Liver (tissue), 8 donors: ENCODE measurements at regions not wholly inside any gene's neighbourhood (a gene's known extent, or its start where the extent isn't known, plus 50 kb on each side); places are given as distances from the start of the nearest gene placed in this dataset.

Source experiments
- DNase-seq: peaks from one replicate; pipeline ENCODE4 v3.0.0-alpha.2; 2017; ENCODE audit warnings: low spot score
- H3K27ac ChIP-seq, 2 donors: one replicate each; pipeline ENCODE4 v1.7.0; 2013; ENCODE audit warnings: inconsistent platforms in 2 of 2, low read length in 2 of 2, control low read depth in 1 of 2, low read depth in 1 of 2, mild to moderate bottlenecking in 1 of 2
- H3K27me3 ChIP-seq, 4 donors: one replicate each; pipeline versions ENCODE4 v1.6.1 to v1.7.0; 2013; ENCODE audit warnings: low read length in 3 of 4, inconsistent platforms in 1 of 4, mild to moderate bottlenecking in 1 of 4, moderate library complexity in 1 of 4; ENCODE audit not compliant: control insufficient read depth in 4 of 4, insufficient read depth in 4 of 4
- H3K36me3 ChIP-seq, 4 donors: one replicate each; pipeline versions ENCODE4 v1.6.1 to v1.7.0; 2013; ENCODE audit warnings: low read length in 3 of 4, mild to moderate bottlenecking in 3 of 4, low read depth in 1 of 4, moderate library complexity in 1 of 4; ENCODE audit not compliant: control insufficient read depth in 4 of 4, insufficient read depth in 3 of 4
- H3K4me1 ChIP-seq, 4 donors: one replicate each; pipeline versions ENCODE4 v1.6.1 to v1.7.0; 2013; ENCODE audit warnings: low read length in 3 of 4, mild to moderate bottlenecking in 3 of 4, moderate library complexity in 1 of 4; ENCODE audit not compliant: control insufficient read depth in 4 of 4, insufficient read depth in 4 of 4
- H3K4me3 ChIP-seq, 3 donors: one replicate each; pipeline versions ENCODE4 v1.6.1 to v1.7.0; 2013; ENCODE audit warnings: low read length in 3 of 3, control low read depth in 1 of 3, low read depth in 1 of 3, mild to moderate bottlenecking in 1 of 3
- H3K9ac ChIP-seq, 2 donors: one replicate each; pipeline ENCODE4 v1.7.0; 2013; ENCODE audit warnings: low read length in 2 of 2, mild to moderate bottlenecking in 2 of 2, moderate library complexity in 2 of 2, control low read depth in 1 of 2, low read depth in 1 of 2
- H3K9me3 ChIP-seq, 4 donors: one replicate each; pipeline versions ENCODE4 v1.6.1 to v1.7.0; 2013; ENCODE audit warnings: low read length in 3 of 4; ENCODE audit not compliant: control insufficient read depth in 4 of 4
- ATF3 ChIP-seq: IDR thresholded peaks from 2 replicates; pipeline ENCODE4 v1.6.1; 2016; ENCODE audit warnings: antibody characterized with exemption
- CTCF ChIP-seq: fragments of 150-350 bp; IDR thresholded peaks from 2 replicates; pipeline ENCODE4 v1.5.1; 2017; ENCODE audit warnings: improper control_type of control experiment, low read depth, low read length; ENCODE audit not compliant: missing input control
- EGR1 ChIP-seq, 2 donors: IDR thresholded peaks; 2 replicates each; pipeline ENCODE4 v1.6.1; 2016 to 2018; ENCODE audit warnings: antibody characterized with exemption in 2 of 2, low read depth in 2 of 2
- FOXA1 ChIP-seq: IDR thresholded peaks from 2 replicates; pipeline ENCODE4 v1.6.1; 2016; ENCODE audit warnings: antibody characterized with exemption
- FOXA2 ChIP-seq: IDR thresholded peaks from 2 replicates; pipeline ENCODE4 v1.6.1; 2016; ENCODE audit warnings: antibody characterized with exemption
- GABPA ChIP-seq, 2 donors: IDR thresholded peaks in 1 of 2; conservative IDR thresholded peaks in 1 of 2; 2 replicates each; pipeline ENCODE4 v1.6.1; 2016; ENCODE audit warnings: antibody characterized with exemption in 2 of 2, mild to moderate bottlenecking in 1 of 2, moderate library complexity in 1 of 2
- HNF4A ChIP-seq, 2 donors: conservative IDR thresholded peaks; 2 replicates each; pipeline ENCODE4 v1.6.1; 2016; ENCODE audit warnings: antibody characterized with exemption in 2 of 2, mild to moderate bottlenecking in 2 of 2
- HNF4G ChIP-seq: IDR thresholded peaks from 2 replicates; pipeline ENCODE4 v1.6.1; 2016; ENCODE audit warnings: antibody characterized with exemption
- JUND ChIP-seq, 2 donors: IDR thresholded peaks; 2 replicates each; pipeline ENCODE4 v1.6.1; 2016; ENCODE audit warnings: antibody characterized with exemption in 2 of 2
- MAX ChIP-seq: IDR thresholded peaks from 2 replicates; pipeline ENCODE4 v1.6.1; 2016; ENCODE audit warnings: antibody characterized with exemption
- NR2F2 ChIP-seq: IDR thresholded peaks from 2 replicates; pipeline ENCODE4 v1.6.1; 2016; ENCODE audit warnings: antibody characterized with exemption
- RAD21 ChIP-seq, 2 donors: IDR thresholded peaks; 2 replicates each; pipeline ENCODE4 v1.6.1; 2016; ENCODE audit warnings: antibody characterized with exemption in 2 of 2, mild to moderate bottlenecking in 2 of 2
- RXRA ChIP-seq, 2 donors: IDR thresholded peaks; 2 replicates each; pipeline ENCODE4 v1.6.1; 2017 to 2018; ENCODE audit warnings: antibody characterized with exemption in 2 of 2, mild to moderate bottlenecking in 1 of 2
- SP1 ChIP-seq: IDR thresholded peaks from 2 replicates; pipeline ENCODE4 v1.6.1; 2018; ENCODE audit warnings: antibody characterized with exemption, mild to moderate bottlenecking
- TAF1 ChIP-seq: conservative IDR thresholded peaks from 2 replicates; pipeline ENCODE4 v1.6.1; 2016; ENCODE audit warnings: antibody characterized with exemption, mild to moderate bottlenecking
- YY1 ChIP-seq: IDR thresholded peaks from 2 replicates; pipeline ENCODE4 v1.6.1; 2016; ENCODE audit warnings: antibody characterized with exemption, mild to moderate bottlenecking
- WGBS: extraction: QIAGEN DNeasy Blood & Tissue Kit; methylation state at CpG from one replicate; pipeline ENCODE4 v1.1.7; 2013; 5-methylcytosine and 5-hydroxymethylcytosine counted together
- TF ChIP-seq, protein P1 (sequence below): IDR thresholded peaks from 2 replicates; pipeline ENCODE4 v1.6.1; 2016; ENCODE audit warnings: antibody characterized with exemption
- TF ChIP-seq, protein P2 (sequence below): IDR thresholded peaks from 2 replicates; pipeline ENCODE4 v1.6.1; 2016; ENCODE audit warnings: antibody characterized with exemption, mild to moderate bottlenecking
- donor health status: healthy.
- donor health status: healthy.
- donor health status: healthy.
- donor health status: healthy.
- donor health status: healthy.

- Histone ChIP-seq H3K4me1 (no peaks in the 10 kb centered on the region), H3K9ac (no peak overlapping the region), H3K36me3 (no peaks in the 10 kb centered on the region), H3K27me3 (no peaks in the 10 kb centered on the region), H3K9me3 (no peaks in the 10 kb centered on the region), H3K27ac (no peak overlapping the region), H3K4me3 (no peak overlapping the region)
- TF ChIP-seq NR2F2 (no peak), RAD21 (IDR thresholded peaks at IDR 0.05) (no peak), HNF4G (no peak), ATF3 (no peak), HNF4A (conservative IDR thresholded peaks at IDR 0.05) (no peak), JUND (IDR thresholded peaks at IDR 0.05) (no peak), CTCF (no peak), RXRA (IDR thresholded peaks at IDR 0.05) (no peak), MAX (no peak), SP1 (no peak), EGR1 (IDR thresholded peaks at IDR 0.05; ENCODE audit: low read depth in 2 of 2) (no peak)
- TF ChIP-seq, protein P1, sequence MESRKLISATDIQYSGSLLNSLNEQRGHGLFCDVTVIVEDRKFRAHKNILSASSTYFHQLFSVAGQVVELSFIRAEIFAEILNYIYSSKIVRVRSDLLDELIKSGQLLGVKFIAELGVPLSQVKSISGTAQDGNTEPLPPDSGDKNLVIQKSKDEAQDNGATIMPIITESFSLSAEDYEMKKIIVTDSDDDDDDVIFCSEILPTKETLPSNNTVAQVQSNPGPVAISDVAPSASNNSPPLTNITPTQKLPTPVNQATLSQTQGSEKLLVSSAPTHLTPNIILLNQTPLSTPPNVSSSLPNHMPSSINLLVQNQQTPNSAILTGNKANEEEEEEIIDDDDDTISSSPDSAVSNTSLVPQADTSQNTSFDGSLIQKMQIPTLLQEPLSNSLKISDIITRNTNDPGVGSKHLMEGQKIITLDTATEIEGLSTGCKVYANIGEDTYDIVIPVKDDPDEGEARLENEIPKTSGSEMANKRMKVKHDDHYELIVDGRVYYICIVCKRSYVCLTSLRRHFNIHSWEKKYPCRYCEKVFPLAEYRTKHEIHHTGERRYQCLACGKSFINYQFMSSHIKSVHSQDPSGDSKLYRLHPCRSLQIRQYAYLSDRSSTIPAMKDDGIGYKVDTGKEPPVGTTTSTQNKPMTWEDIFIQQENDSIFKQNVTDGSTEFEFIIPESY = no peak
- 79% methylated on average over 2 of the region's 2 CpGs for WGBS
- DNase-seq = no peak
Measured at GRCh38 chr4:60926624-60927023, 273.5 kb upstream of the ADGRL3 start.

DNA sequence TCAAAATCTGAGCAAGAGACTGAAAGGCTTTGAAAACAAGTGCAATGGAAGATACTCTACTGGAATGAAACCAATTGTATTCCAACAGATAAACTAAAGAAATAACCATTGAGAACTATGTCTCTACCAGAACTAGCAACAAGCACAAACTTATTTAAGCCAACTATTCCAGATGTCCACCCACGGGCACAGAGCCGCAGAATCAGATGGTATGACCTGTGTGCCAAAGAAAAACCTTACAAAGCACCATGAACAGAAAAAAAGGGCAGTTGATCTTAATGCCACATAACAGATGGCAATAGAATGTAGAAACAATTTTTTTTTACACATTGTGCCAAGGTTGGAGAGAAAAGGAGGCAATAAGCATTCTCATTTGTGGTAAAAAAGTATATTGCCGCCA is 269.3 kb upstream of the ADGRL3 start:
- H3K9ac ChIP-seq = no peak overlapping the region
- H3K4me1 ChIP-seq = no peaks in the 10 kb centered on the region
- no peaks in the 10 kb centered on the region for H3K36me3 ChIP-seq
- TF ChIP-seq CTCF (no peak), ATF3 (no peak), SP1 (no peak), GABPA (IDR thresholded peaks at IDR 0.05 in 1 of 2, conservative IDR thresholded peaks at IDR 0.05 in 1 of 2) (no peak), JUND (IDR thresholded peaks at IDR 0.05) (no peak), NR2F2 (no peak), MAX (no peak), FOXA1 (no peak), RXRA (IDR thresholded peaks at IDR 0.05) (no peak), HNF4G (no peak), YY1 (no peak), RAD21 (IDR thresholded peaks at IDR 0.05) (no peak), HNF4A (conservative IDR thresholded peaks at IDR 0.05) (no peak), FOXA2 (no peak), EGR1 (IDR thresholded peaks at IDR 0.05; ENCODE audit: low read depth in 2 of 2) (no peak), TAF1 (no peak)
- TF ChIP-seq, protein P1 = no peak
- TF ChIP-seq, protein P2, sequence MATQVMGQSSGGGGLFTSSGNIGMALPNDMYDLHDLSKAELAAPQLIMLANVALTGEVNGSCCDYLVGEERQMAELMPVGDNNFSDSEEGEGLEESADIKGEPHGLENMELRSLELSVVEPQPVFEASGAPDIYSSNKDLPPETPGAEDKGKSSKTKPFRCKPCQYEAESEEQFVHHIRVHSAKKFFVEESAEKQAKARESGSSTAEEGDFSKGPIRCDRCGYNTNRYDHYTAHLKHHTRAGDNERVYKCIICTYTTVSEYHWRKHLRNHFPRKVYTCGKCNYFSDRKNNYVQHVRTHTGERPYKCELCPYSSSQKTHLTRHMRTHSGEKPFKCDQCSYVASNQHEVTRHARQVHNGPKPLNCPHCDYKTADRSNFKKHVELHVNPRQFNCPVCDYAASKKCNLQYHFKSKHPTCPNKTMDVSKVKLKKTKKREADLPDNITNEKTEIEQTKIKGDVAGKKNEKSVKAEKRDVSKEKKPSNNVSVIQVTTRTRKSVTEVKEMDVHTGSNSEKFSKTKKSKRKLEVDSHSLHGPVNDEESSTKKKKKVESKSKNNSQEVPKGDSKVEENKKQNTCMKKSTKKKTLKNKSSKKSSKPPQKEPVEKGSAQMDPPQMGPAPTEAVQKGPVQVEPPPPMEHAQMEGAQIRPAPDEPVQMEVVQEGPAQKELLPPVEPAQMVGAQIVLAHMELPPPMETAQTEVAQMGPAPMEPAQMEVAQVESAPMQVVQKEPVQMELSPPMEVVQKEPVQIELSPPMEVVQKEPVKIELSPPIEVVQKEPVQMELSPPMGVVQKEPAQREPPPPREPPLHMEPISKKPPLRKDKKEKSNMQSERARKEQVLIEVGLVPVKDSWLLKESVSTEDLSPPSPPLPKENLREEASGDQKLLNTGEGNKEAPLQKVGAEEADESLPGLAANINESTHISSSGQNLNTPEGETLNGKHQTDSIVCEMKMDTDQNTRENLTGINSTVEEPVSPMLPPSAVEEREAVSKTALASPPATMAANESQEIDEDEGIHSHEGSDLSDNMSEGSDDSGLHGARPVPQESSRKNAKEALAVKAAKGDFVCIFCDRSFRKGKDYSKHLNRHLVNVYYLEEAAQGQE = no peak
- 79% methylated on average over 3 of the region's 3 CpGs for WGBS
- H3K27ac ChIP-seq = no peak overlapping the region
- no peak for DNase-seq
- H3K4me3 ChIP-seq = no peak overlapping the region
- no peaks in the 10 kb centered on the region for H3K27me3 ChIP-seq
- H3K9me3 ChIP-seq = no peaks in the 10 kb centered on the region
